Activated gamma-delta T cell treated with Interleukin-2 at 50 U/mL for 16 hours (primary cell): ENCODE measurements at regions not wholly inside any gene's neighbourhood (a gene's known extent, or its start where the extent isn't known, plus 50 kb on each side); places are given as distances from the start of the nearest gene placed in this dataset.
A peak's percentile ranks its signal among the peaks of the same experiment; 100 is the strongest.

Experiments
- DNase-seq: peaks from one replicate; pipeline ENCODE4 v3.0.0-alpha.2; 2020

GRCh38 chr3:118811236-118811732 is 223.4 kb downstream of the IGSF11 start:
- no peak for DNase-seq

- no peak for DNase-seq
These were observed 221.2 kb downstream of the IGSF11 start for GRCh38 chr3:118813472-118813871.

- peak; percentile 17 for DNase-seq
These were observed 216.9 kb downstream of the IGSF11 start for GRCh38 chr3:118817748-118818165.

GRCh38 chr3:118818386-118818785 is 216.3 kb downstream of the IGSF11 start:
- DNase-seq: no peak

- DNase-seq: no peak
These were observed 211.0 kb downstream of the IGSF11 start for GRCh38 chr3:118823626-118824025.

GRCh38 chr3:118827446-118827845 is 207.2 kb downstream of the IGSF11 start:
- DNase-seq: no peak

- no peak for DNase-seq
These were observed 206.3 kb downstream of the IGSF11 start for GRCh38 chr3:118828351-118828750.

- DNase-seq: no peak
These were observed 201.6 kb downstream of the IGSF11 start for GRCh38 chr3:118833075-118833474.

GRCh38 chr3:118838871-118839270 is 195.8 kb downstream of the IGSF11 start:
- no peak for DNase-seq

- no peak for DNase-seq
These were observed 192.3 kb downstream of the IGSF11 start for GRCh38 chr3:118842147-118842863.

- DNase-seq: no peak
These were observed 188.5 kb downstream of the IGSF11 start for GRCh38 chr3:118846176-118846575.
